LNCAP (cell line): ENCODE measurements at regions not wholly inside any gene's neighbourhood (a gene's known extent, or its start where the extent isn't known, plus 50 kb on each side); places are given as distances from the start of the nearest gene placed in this dataset.

Experiments
- TF ChIP-seq, protein P1 (sequence below): fragments of 450-650 bp; IDR thresholded peaks from 2 replicates; pipeline ENCODE4 v1.5.1; 2017; ENCODE audit warnings: mild to moderate bottlenecking

GRCh38 chr7:22051886-22052673 is 106.4 kb upstream of the CDCA7L start:
- TF ChIP-seq, protein P1, sequence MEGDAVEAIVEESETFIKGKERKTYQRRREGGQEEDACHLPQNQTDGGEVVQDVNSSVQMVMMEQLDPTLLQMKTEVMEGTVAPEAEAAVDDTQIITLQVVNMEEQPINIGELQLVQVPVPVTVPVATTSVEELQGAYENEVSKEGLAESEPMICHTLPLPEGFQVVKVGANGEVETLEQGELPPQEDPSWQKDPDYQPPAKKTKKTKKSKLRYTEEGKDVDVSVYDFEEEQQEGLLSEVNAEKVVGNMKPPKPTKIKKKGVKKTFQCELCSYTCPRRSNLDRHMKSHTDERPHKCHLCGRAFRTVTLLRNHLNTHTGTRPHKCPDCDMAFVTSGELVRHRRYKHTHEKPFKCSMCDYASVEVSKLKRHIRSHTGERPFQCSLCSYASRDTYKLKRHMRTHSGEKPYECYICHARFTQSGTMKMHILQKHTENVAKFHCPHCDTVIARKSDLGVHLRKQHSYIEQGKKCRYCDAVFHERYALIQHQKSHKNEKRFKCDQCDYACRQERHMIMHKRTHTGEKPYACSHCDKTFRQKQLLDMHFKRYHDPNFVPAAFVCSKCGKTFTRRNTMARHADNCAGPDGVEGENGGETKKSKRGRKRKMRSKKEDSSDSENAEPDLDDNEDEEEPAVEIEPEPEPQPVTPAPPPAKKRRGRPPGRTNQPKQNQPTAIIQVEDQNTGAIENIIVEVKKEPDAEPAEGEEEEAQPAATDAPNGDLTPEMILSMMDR = no peak

- TF ChIP-seq, protein P1 = no peak
Observed at GRCh38 chr7:22049766-22050500, 104.2 kb upstream of the CDCA7L start.

DNA sequence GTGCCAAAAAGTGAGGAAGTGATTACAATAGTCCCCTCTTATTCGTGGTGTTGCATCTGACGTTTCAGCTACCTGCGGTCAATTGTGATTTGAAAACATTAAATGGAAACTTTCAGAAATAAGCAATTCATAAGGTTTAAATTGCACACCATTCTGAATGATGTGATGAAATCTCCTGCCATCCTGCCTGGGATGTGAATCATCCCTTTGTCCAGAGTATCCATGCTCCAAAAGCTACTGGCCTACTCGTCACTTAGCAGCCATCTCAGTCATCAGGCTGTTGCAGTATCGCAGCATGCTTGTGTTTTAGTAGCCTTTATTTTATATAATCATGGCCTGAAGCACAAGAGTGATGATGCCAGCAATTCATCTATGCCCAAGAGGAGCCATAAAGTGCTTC is 97.7 kb upstream of the CDCA7L start:
- TF ChIP-seq, protein P1 = no peak

GRCh38 chr7:22040923-22041595 is 95.4 kb upstream of the CDCA7L start:
- TF ChIP-seq, protein P1 = no peak

- TF ChIP-seq, protein P1 = no peak
Observed at GRCh38 chr7:22039670-22040069, 94.0 kb upstream of the CDCA7L start.

- TF ChIP-seq, protein P1 = no peak
Observed at GRCh38 chr7:22027475-22027874, 81.8 kb upstream of the CDCA7L start.

- TF ChIP-seq, protein P1 = no peak
Observed at GRCh38 chr7:22025983-22026382, 80.3 kb upstream of the CDCA7L start.
